Nephron (organoid): ENCODE measurements at regions not wholly inside any gene's neighbourhood (a gene's known extent, or its start where the extent isn't known, plus 50 kb on each side); places are given as distances from the start of the nearest gene placed in this dataset.
"Not testable (repeated sequence)": the region's sequence is repeated elsewhere in the genome, so short reads cannot be mapped to it uniquely, and the experiment has no call there.

ENCODE experiments used
- H3K27ac Mint-ChIP-seq, 3 experiments: 2 replicates each; pipeline ENCODE4 v1.8.0; 2020; ENCODE audit warnings: mixed read lengths in 3 of 3, mild to moderate bottlenecking in 2 of 3, moderate library complexity in 1 of 3
- H3K27me3 Mint-ChIP-seq: 2 replicates; pipeline ENCODE4 v1.8.0; 2021; ENCODE audit warnings: low read depth, mild to moderate bottlenecking, moderate library complexity, mixed read lengths
- H3K36me3 Mint-ChIP-seq: 2 replicates; pipeline ENCODE4 v1.8.0; 2020; ENCODE audit warnings: low read depth, mixed read lengths
- H3K4me1 Mint-ChIP-seq: 2 replicates; pipeline ENCODE4 v1.8.0; 2020; ENCODE audit warnings: mixed read lengths
- H3K4me3 Mint-ChIP-seq, 3 experiments: 2 replicates each; pipeline ENCODE4 v1.8.0; 2020; ENCODE audit warnings: mild to moderate bottlenecking in 3 of 3, mixed read lengths in 3 of 3, moderate library complexity in 2 of 3
- H3K9me3 Mint-ChIP-seq: 2 replicates; pipeline ENCODE4 v1.8.0; 2020; ENCODE audit warnings: mixed read lengths
- TF ChIP-seq, protein P1 (sequence below), 3 experiments: fragments of 200-600 bp; sonication (generic); IDR thresholded peaks; one replicate each; pipeline ENCODE4 v1.5.0; 2021; ENCODE audit warnings: antibody characterized with exemption in 3 of 3; ENCODE audit not compliant: unreplicated experiment in 3 of 3

DNA sequence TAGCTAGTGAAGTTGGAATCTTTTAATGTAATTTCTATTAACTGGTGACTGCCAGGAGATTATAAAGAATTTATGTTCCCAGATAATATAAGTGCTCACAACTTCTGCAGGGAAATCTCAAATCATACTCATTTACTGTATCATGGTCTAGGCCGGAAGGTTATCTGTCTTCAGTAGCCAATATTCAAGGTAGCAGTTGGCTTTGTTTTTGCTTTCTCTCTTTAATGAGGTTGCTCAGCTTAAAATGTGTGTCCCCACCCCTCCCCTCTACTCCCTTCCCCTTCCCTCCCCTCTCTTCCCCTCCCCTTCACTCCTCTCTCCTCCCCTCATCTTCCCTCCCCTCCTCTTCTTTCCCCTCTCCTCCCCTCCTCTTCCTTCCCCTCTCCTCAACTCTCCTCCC is 117.6 kb downstream of the HPGD start:
- Mint-ChIP-seq H3K36me3 (no peaks in the 10 kb centered on the region), H3K27ac (no peak overlapping the region), H3K4me1 (no peaks in the 10 kb centered on the region), H3K27me3 (no peaks in the 10 kb centered on the region), H3K4me3 (no peak overlapping the region), H3K9me3 (peaks cover 6% of the 10 kb centered on the region)
- TF ChIP-seq, protein P1, sequence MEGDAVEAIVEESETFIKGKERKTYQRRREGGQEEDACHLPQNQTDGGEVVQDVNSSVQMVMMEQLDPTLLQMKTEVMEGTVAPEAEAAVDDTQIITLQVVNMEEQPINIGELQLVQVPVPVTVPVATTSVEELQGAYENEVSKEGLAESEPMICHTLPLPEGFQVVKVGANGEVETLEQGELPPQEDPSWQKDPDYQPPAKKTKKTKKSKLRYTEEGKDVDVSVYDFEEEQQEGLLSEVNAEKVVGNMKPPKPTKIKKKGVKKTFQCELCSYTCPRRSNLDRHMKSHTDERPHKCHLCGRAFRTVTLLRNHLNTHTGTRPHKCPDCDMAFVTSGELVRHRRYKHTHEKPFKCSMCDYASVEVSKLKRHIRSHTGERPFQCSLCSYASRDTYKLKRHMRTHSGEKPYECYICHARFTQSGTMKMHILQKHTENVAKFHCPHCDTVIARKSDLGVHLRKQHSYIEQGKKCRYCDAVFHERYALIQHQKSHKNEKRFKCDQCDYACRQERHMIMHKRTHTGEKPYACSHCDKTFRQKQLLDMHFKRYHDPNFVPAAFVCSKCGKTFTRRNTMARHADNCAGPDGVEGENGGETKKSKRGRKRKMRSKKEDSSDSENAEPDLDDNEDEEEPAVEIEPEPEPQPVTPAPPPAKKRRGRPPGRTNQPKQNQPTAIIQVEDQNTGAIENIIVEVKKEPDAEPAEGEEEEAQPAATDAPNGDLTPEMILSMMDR (IDR thresholded peaks at IDR 0.05; ENCODE audit: unreplicated experiment in 3 of 3): no peak

- H3K4me3 Mint-ChIP-seq: no peak overlapping the region
- TF ChIP-seq, protein P1 (IDR thresholded peaks at IDR 0.05; ENCODE audit: unreplicated experiment in 3 of 3): no peak
- H3K27me3 Mint-ChIP-seq: no peaks in the 10 kb centered on the region
Observed at GRCh38 chr4:174403177-174403543, 119.1 kb downstream of the HPGD start.

GRCh38 chr4:174402470-174403176 is 118.9 kb downstream of the CEP44 start:
- H3K27me3 Mint-ChIP-seq: no peaks in the 10 kb centered on the region
- peak overlapping the region in 2 of 3 experiments; percentile 19 to 68 for H3K27ac Mint-ChIP-seq
- H3K9me3 Mint-ChIP-seq: no peaks in the 10 kb centered on the region
- H3K36me3 Mint-ChIP-seq: no peaks in the 10 kb centered on the region
- no peak overlapping the region for H3K4me3 Mint-ChIP-seq
- H3K4me1 Mint-ChIP-seq: no peaks in the 10 kb centered on the region
- TF ChIP-seq, protein P1 (IDR thresholded peaks at IDR 0.05; ENCODE audit: unreplicated experiment in 3 of 3): no peak

More at GRCh38 chr4:174403177-174403543, 119.1 kb downstream of the HPGD start:
- Mint-ChIP-seq H3K36me3 (no peaks in the 10 kb centered on the region), H3K4me1 (no peaks in the 10 kb centered on the region), H3K9me3 (no peaks in the 10 kb centered on the region), H3K27ac (peak overlapping the region in 2 of 3 experiments; percentile 19 to 68)

- H3K4me1 Mint-ChIP-seq: no peaks in the 10 kb centered on the region
- no peaks in the 10 kb centered on the region for H3K27me3 Mint-ChIP-seq
- peak overlapping the region; percentile 5 to 68 (median 43) for H3K27ac Mint-ChIP-seq
- TF ChIP-seq, protein P1 (IDR thresholded peaks at IDR 0.05; ENCODE audit: unreplicated experiment in 3 of 3): no peak
- no peaks in the 10 kb centered on the region for H3K36me3 Mint-ChIP-seq
- no peaks in the 10 kb centered on the region for H3K9me3 Mint-ChIP-seq
- H3K4me3 Mint-ChIP-seq: no peak overlapping the region
Observed at GRCh38 chr4:174401471-174402130, 117.9 kb downstream of the CEP44 start.

DNA sequence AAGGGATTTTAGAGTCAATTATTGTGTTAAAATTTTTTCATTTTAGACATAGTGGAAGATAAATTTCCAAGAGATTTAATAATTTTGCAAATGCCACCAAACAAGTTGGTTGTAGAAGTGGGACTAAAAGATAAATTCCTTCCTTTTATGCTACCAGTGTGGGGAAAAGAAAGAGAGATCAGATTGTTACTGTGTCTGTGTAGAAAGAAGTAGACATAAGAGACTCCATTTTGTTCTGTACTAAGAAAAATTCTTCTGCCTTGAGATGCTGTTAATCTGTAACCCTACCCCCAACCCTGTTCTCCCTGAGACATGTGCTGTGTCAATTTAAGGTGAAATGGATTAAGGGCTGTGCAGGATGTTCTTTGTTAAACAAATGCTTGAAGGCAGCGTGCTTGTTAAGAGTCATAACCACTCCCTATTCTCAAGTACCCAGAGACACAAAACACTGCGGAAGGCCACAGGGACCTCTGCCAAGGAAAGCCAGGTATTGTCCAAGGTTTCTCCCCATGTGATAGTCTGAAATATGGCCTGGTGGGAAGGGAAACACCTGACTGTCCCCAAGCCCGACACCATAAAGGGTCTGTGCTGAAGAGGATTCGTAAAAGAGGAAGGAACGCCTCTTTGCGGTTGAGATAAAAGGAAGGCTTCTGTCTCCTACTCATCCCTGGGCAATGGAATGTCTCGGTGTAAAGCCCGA is 117.0 kb downstream of the CEP44 start:
- H3K27me3 Mint-ChIP-seq, H3K9me3 Mint-ChIP-seq, H3K36me3 Mint-ChIP-seq, H3K4me1 Mint-ChIP-seq, H3K4me3 Mint-ChIP-seq: not testable (repeated sequence)
- peak overlapping the region in 2 of 3 experiments; percentile 14 to 40 for H3K27ac Mint-ChIP-seq

DNA sequence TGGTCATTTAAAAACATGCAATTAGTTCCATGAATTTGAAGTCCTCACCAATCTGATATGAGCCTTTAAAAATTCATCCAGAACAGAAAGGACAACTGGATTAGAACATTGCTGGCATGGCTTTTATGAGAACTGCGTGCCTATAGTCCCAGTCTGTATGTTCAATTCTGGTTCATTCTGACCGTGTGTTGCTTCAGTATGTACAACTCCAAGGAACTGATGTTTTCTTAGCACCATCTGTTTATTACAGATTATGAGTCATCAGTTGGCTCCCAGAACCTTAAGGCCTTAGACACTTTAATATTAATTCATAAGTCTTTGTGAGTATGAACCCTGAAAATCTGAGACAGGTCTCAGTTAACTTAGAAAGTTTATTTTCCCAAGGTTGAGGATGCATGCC is 115.0 kb downstream of the CEP44 start:
- Mint-ChIP-seq H3K4me1 (no peaks in the 10 kb centered on the region), H3K4me3 (no peak overlapping the region), H3K9me3 (no peaks in the 10 kb centered on the region), H3K27ac (no peak overlapping the region), H3K27me3 (no peaks in the 10 kb centered on the region), H3K36me3 (no peaks in the 10 kb centered on the region)
- TF ChIP-seq, protein P1 (IDR thresholded peaks at IDR 0.05; ENCODE audit: unreplicated experiment in 3 of 3): no peak
